A549 (cell line): ENCODE measurements at regions not wholly inside any gene's neighbourhood (a gene's known extent, or its start where the extent isn't known, plus 50 kb on each side); places are given as distances from the start of the nearest gene placed in this dataset.

Experiments used
- ATAC-seq, 2 experiments: fragments of 200-7000 bp in 1 of 2; fragments of >200 bp in 1 of 2; cut with Nextera tagmentation in 1 of 2; cut with Tn5 transposase in 1 of 2; 3 replicates each; pipeline versions ENCODE4 v1.8.0 to v1.9.1; 2018 to 2020; ENCODE audit warnings: mild to moderate bottlenecking in 1 of 2, moderate library complexity in 1 of 2
- CTCF ChIA-PET: fragments of 300-600 bp; sonication (Branson Sonifier 250); formaldehyde crosslinking; extraction: SDS; loops from one replicate; lab custom pipeline; 2021; ENCODE audit warnings: antibody characterized with exemption, inconsistent platforms; lab: Yijun Ruan, JAX
- POLR2A ChIA-PET: fragments of 350-600 bp; formaldehyde crosslinking; extraction: SDS; loops from one replicate; lab custom pipeline; 2021; ENCODE audit warnings: antibody characterized with exemption, inconsistent platforms; lab: Yijun Ruan, JAX
- DNase-seq, 2 experiments: peaks; one replicate each; pipeline versions ENCODE4 v3.0.0 to v3.0.0-alpha.2; 2011 to 2016; ENCODE audit warnings: low read depth in 1 of 2, low spot score in 1 of 2
- FAIRE-seq: peaks from 2 replicates; lab custom pipeline; 2011; peaks lifted over from hg19 to GRCh38; lab: Jason Lieb, UNC
- H3K27ac ChIP-seq, 2 experiments: fragments of >200 bp; sonication (Bioruptor Twin); formaldehyde crosslinking; 3 replicates each; pipeline ENCODE4 v1.5.1; 2016 to 2017
- H3K4me1 ChIP-seq: fragments of >200 bp; sonication (Bioruptor Twin); formaldehyde crosslinking; 3 replicates; pipeline ENCODE4 v1.6.1; 2016
- H3K4me2 ChIP-seq: fragments of >200 bp; sonication (Bioruptor Twin); formaldehyde crosslinking; 3 replicates; pipeline ENCODE4 v1.6.1; 2016
- H3K4me3 ChIP-seq: fragments of >200 bp; sonication (Bioruptor Twin); formaldehyde crosslinking; 3 replicates; pipeline ENCODE4 v1.5.1; 2016
- H3K9me3 ChIP-seq: fragments of >200 bp; sonication (Bioruptor Twin); formaldehyde crosslinking; 3 replicates; pipeline ENCODE4 v1.6.1; 2016
- ATOH8 ChIP-seq: fragments of 250-450 bp; sonication (Bioruptor Pico); IDR thresholded peaks from 2 replicates; pipeline ENCODE4 v1.5.0; 2020; ENCODE audit warnings: low read depth, mild to moderate bottlenecking, moderate library complexity
- CBX2 ChIP-seq: fragments of 200-600 bp; sonication (generic); IDR thresholded peaks from 2 replicates; pipeline ENCODE4 v1.6.1; 2016; ENCODE audit warnings: low read depth, mild to moderate bottlenecking, borderline replicate concordance
- CBX8 ChIP-seq: fragments of 200-600 bp; sonication (generic); IDR thresholded peaks from 2 replicates; pipeline ENCODE4 v1.6.1; 2016
- CHD4 ChIP-seq: fragments of 200-600 bp; sonication (generic); IDR thresholded peaks from 2 replicates; pipeline ENCODE4 v1.6.1; 2016; ENCODE audit warnings: antibody characterized with exemption, mild to moderate bottlenecking, borderline replicate concordance
- E2F6 ChIP-seq: IDR thresholded peaks from 2 replicates; pipeline ENCODE4 v1.6.1; 2012; ENCODE audit warnings: low read depth, borderline replicate concordance
- EP300 ChIP-seq, 2 experiments: fragments of >200 bp; sonication (Bioruptor Twin); formaldehyde crosslinking; IDR thresholded peaks; 2 replicates in 1 of 2; 3 replicates in 1 of 2; pipeline ENCODE4 v1.6.1; 2016 to 2017
- ESRRA ChIP-seq: fragments of 150-350 bp; IDR thresholded peaks from 2 replicates; pipeline ENCODE4 v1.6.1; 2014; ENCODE audit warnings: mild to moderate bottlenecking, low read length, borderline replicate concordance
- FOSB ChIP-seq: fragments of 250-450 bp; sonication (Bioruptor Pico); IDR thresholded peaks from 2 replicates; pipeline ENCODE4 v1.5.0; 2020; ENCODE audit warnings: mild to moderate bottlenecking, moderate library complexity
- FOSL2 ChIP-seq, 2 experiments: fragments of 450-650 bp in 1 of 2; fragments of >200 bp in 1 of 2; sonication (Bioruptor Twin) in 1 of 2; formaldehyde crosslinking; IDR thresholded peaks; 2 replicates each; pipeline versions ENCODE4 v1.5.0 to v1.6.1; 2016 to 2020; ENCODE audit warnings: mild to moderate bottlenecking in 1 of 2, moderate library complexity in 1 of 2
- FOXS1 ChIP-seq: fragments of 250-450 bp; sonication (Bioruptor Pico); IDR thresholded peaks from 2 replicates; pipeline ENCODE4 v1.5.0; 2020; ENCODE audit warnings: mild to moderate bottlenecking, moderate library complexity
- GATA3 ChIP-seq: IDR thresholded peaks from 2 replicates; pipeline ENCODE4 v1.6.1; 2012; ENCODE audit warnings: borderline replicate concordance
- HDAC2 ChIP-seq: fragments of 200-600 bp; sonication (generic); IDR thresholded peaks from 2 replicates; pipeline ENCODE4 v1.6.1; 2016
- HES2 ChIP-seq: fragments of >200 bp; sonication (Bioruptor Twin); formaldehyde crosslinking; IDR thresholded peaks from 2 replicates; pipeline ENCODE4 v1.6.1; 2016
- HEYL ChIP-seq: fragments of 250-450 bp; sonication (Bioruptor Pico); IDR thresholded peaks from 2 replicates; pipeline ENCODE4 v1.8.0; 2021; ENCODE audit warnings: mild to moderate bottlenecking, moderate library complexity
- HOXA7 ChIP-seq: fragments of 250-450 bp; sonication (Bioruptor Pico); IDR thresholded peaks from 2 replicates; pipeline ENCODE4 v1.5.0; 2020; ENCODE audit warnings: mild to moderate bottlenecking, moderate library complexity
- MAFK ChIP-seq: fragments of 450-650 bp; IDR thresholded peaks from 2 replicates; pipeline ENCODE4 v1.6.1; 2014; ENCODE audit not compliant: partially characterized antibody
- MAX ChIP-seq: IDR thresholded peaks from 2 replicates; pipeline ENCODE4 v1.6.1; 2012
- MAZ ChIP-seq: fragments of 150-350 bp; IDR thresholded peaks from 2 replicates; pipeline ENCODE4 v1.6.1; 2014; ENCODE audit warnings: antibody characterized with exemption, low read depth, low read length, borderline replicate concordance
- MYC ChIP-seq: IDR thresholded peaks from 2 replicates; pipeline ENCODE4 v1.6.1; 2012; ENCODE audit warnings: mild to moderate bottlenecking, inconsistent platforms, low read length, improper control_type of control experiment, borderline replicate concordance
- NFE2L2 ChIP-seq: fragments of 150-350 bp; conservative IDR thresholded peaks from 2 replicates; pipeline ENCODE4 v1.6.1; 2014; ENCODE audit warnings: low read length
- NR3C1 ChIP-seq: fragments of >200 bp; sonication (Bioruptor Twin); formaldehyde crosslinking; IDR thresholded peaks from 3 replicates; pipeline ENCODE4 v1.6.1; 2017
- PBX3 ChIP-seq: IDR thresholded peaks from 2 replicates; pipeline ENCODE4 v1.6.1; 2012
- PHF8 ChIP-seq: fragments of 200-600 bp; sonication (generic); IDR thresholded peaks from 2 replicates; pipeline ENCODE4 v1.6.1; 2016; ENCODE audit warnings: low read depth, mild to moderate bottlenecking, antibody characterized with exemption, moderate library complexity, borderline replicate concordance
- POLR2A ChIP-seq: IDR thresholded peaks from 2 replicates; pipeline ENCODE4 v1.6.1; 2012; ENCODE audit warnings: mild to moderate bottlenecking, low read length
- RAD21 ChIP-seq, 2 experiments: fragments of >200 bp in 1 of 2; sonication (Bioruptor Twin) in 1 of 2; formaldehyde crosslinking in 1 of 2; IDR thresholded peaks in 1 of 2; conservative IDR thresholded peaks in 1 of 2; 2 replicates in 1 of 2; 3 replicates in 1 of 2; pipeline ENCODE4 v1.6.1; 2012 to 2018; ENCODE audit warnings: inconsistent platforms in 1 of 2
- REST ChIP-seq: fragments of 200-600 bp; sonication (generic); IDR thresholded peaks from 2 replicates; pipeline ENCODE4 v1.6.1; 2016; ENCODE audit warnings: antibody characterized with exemption, mild to moderate bottlenecking, moderate library complexity
- RFX5 ChIP-seq: fragments of 450-650 bp; IDR thresholded peaks from 2 replicates; pipeline ENCODE4 v1.7.1; 2014; ENCODE audit warnings: antibody characterized with exemption, mild to moderate bottlenecking, moderate library complexity
- SMC3 ChIP-seq: fragments of >200 bp; sonication (Bioruptor Twin); formaldehyde crosslinking; IDR thresholded peaks from 3 replicates; pipeline ENCODE4 v1.6.1; 2018; ENCODE audit warnings: inconsistent platforms
- TFCP2L1 ChIP-seq: fragments of 250-450 bp; sonication (Bioruptor Pico); IDR thresholded peaks from 2 replicates; pipeline ENCODE4 v1.5.0; 2021; ENCODE audit warnings: mild to moderate bottlenecking
- TP53 ChIP-seq: fragments of 250-450 bp; sonication (Bioruptor Pico); IDR thresholded peaks from 2 replicates; pipeline ENCODE4 v1.5.0; 2021; ENCODE audit warnings: mild to moderate bottlenecking, moderate library complexity
- USF2 ChIP-seq: fragments of 450-650 bp; IDR thresholded peaks from 2 replicates; pipeline ENCODE4 v1.6.1; 2014; ENCODE audit warnings: antibody characterized with exemption
- ZNF302 ChIP-seq: fragments of 250-450 bp; sonication (Bioruptor Pico); IDR thresholded peaks from 2 replicates; pipeline ENCODE4 v1.9.0; 2021; ENCODE audit warnings: inconsistent platforms, mild to moderate bottlenecking, moderate library complexity
- WGBS: methylation state at CpG from one replicate; pipeline ENCODE4 v1.1.6; 2017; ENCODE audit errors: missing lambda C conversion rate; 5-methylcytosine and 5-hydroxymethylcytosine counted together

- H3K9me3 ChIP-seq = no peaks in the 10 kb centered on the region
- H3K4me3 ChIP-seq = no peak overlapping the region
- CTCF ChIA-PET = no interaction called here
- no peak for DNase-seq
- POLR2A ChIA-PET = no interaction called here
- ATAC-seq = no peak
- TF ChIP-seq CHD4 = no peak
- no peak for TF ChIP-seq TP53
- TF ChIP-seq ESRRA = no peak
- no peak for TF ChIP-seq TFCP2L1 (CRISPR knock-in tag)
- TF ChIP-seq RFX5 = no peak
- no peak for TF ChIP-seq GATA3
- no peak for TF ChIP-seq PHF8
- no peak for TF ChIP-seq RAD21 (conservative IDR thresholded peaks at IDR 0.05 in 1 of 2, IDR thresholded peaks at IDR 0.05 in 1 of 2)
- no peak for TF ChIP-seq CBX8
- no peak for TF ChIP-seq POLR2A
- no peak for TF ChIP-seq EP300 (IDR thresholded peaks at IDR 0.05)
- no peak for TF ChIP-seq ZNF302 (CRISPR knock-in tag)
- no peak for TF ChIP-seq FOSB
- no peak for TF ChIP-seq CBX2
- no peak for TF ChIP-seq E2F6
- TF ChIP-seq HOXA7 (CRISPR knock-in tag) = no peak
- TF ChIP-seq PBX3 = no peak
- no peak for TF ChIP-seq NFE2L2
- TF ChIP-seq MAZ = no peak
- TF ChIP-seq, all 56 proteins: peak for 0
- Histone ChIP-seq H3K27ac (no peak overlapping the region), H3K4me1 (no peaks in the 10 kb centered on the region), H3K4me2 (no peak overlapping the region)
- WGBS = 70% methylated on average over 5 of the region's 5 CpGs
- no peak for FAIRE-seq
Measured at GRCh38 chr5:133751846-133752245, 139.5 kb upstream of the FSTL4 start.

- no peak for TF ChIP-seq EP300 (IDR thresholded peaks at IDR 0.05)
- TF ChIP-seq HDAC2 = no peak
- no peak for TF ChIP-seq MAX
- TF ChIP-seq MYC = no peak
- TF ChIP-seq HES2 = no peak
- TF ChIP-seq REST = no peak
- no peak for TF ChIP-seq SMC3
- TF ChIP-seq MAFK = no peak
- TF ChIP-seq NR3C1 = no peak
- TF ChIP-seq ATOH8 = no peak
- no peak for TF ChIP-seq USF2
- no peak for TF ChIP-seq HOXA7 (CRISPR knock-in tag)
- TF ChIP-seq FOSL2 (IDR thresholded peaks at IDR 0.05) = no peak
- no peak for TF ChIP-seq FOSL2 (CRISPR knock-in tag; IDR thresholded peaks at IDR 0.05)
- TF ChIP-seq HEYL (CRISPR knock-in tag) = no peak
- TF ChIP-seq PBX3 = no peak
- TF ChIP-seq GATA3 = no peak
- TF ChIP-seq FOXS1 = no peak
- TF ChIP-seq, all 56 proteins: peak for 0
- no peak for FAIRE-seq
- Histone ChIP-seq H3K4me2 (no peak overlapping the region), H3K4me1 (no peaks in the 10 kb centered on the region), H3K9me3 (no peaks in the 10 kb centered on the region), H3K4me3 (no peak overlapping the region), H3K27ac (no peak overlapping the region)
- POLR2A ChIA-PET = no interaction called here
- WGBS = 74% methylated on average over 7 of the region's 7 CpGs
- no peak for DNase-seq
- ATAC-seq = no peak
- CTCF ChIA-PET = no interaction called here
Measured at GRCh38 chr5:133751421-133751820, 139.1 kb upstream of the FSTL4 start.
